ENCODE measurements at regions not wholly inside any gene's neighbourhood (a gene's known extent, or its start where the extent isn't known, plus 50 kb on each side); places are given as distances from the start of the nearest gene placed in this dataset.
"Not testable (repeated sequence)": the region's sequence is repeated elsewhere in the genome, so short reads cannot be mapped to it uniquely, and the experiment has no call there.

- no peak for DNase-seq (ENCODE audit: low read depth in 4 of 4, low spot score in 2 of 4)
Measured at GRCh38 chr5:62138607-62139006, 167.4 kb upstream of the KIF2A start.

- DNase-seq (ENCODE audit: low read depth in 4 of 4, low spot score in 2 of 4) = no peak
Measured at GRCh38 chr5:62139741-62140140, 166.3 kb upstream of the KIF2A start.

GRCh38 chr5:62142351-62142750, 163.7 kb upstream of the KIF2A start:
- no peak for DNase-seq (ENCODE audit: low read depth in 4 of 4, low spot score in 2 of 4)

- peak in 3 of 4 donors; percentile 20 to 34 (median 31) for DNase-seq (ENCODE audit: low read depth in 4 of 4, low spot score in 2 of 4)
Measured at GRCh38 chr5:62143268-62144229, 162.5 kb upstream of the KIF2A start.

GRCh38 chr5:62144401-62145022, 161.5 kb upstream of the KIF2A start:
- no peak for DNase-seq (ENCODE audit: low read depth in 4 of 4, low spot score in 2 of 4)

GRCh38 chr5:62149879-62150278, 156.1 kb upstream of the KIF2A start:
- no peak for DNase-seq (ENCODE audit: low read depth in 4 of 4, low spot score in 2 of 4)

GRCh38 chr5:62152394-62153087, 153.5 kb upstream of the KIF2A start:
- DNase-seq (ENCODE audit: low read depth in 4 of 4, low spot score in 2 of 4) = no peak

GRCh38 chr5:62154758-62155157, 151.2 kb upstream of the KIF2A start:
- DNase-seq (ENCODE audit: low read depth in 4 of 4, low spot score in 2 of 4) = no peak

GRCh38 chr5:62155988-62156387, 150.0 kb upstream of the KIF2A start:
- DNase-seq (ENCODE audit: low read depth in 4 of 4, low spot score in 2 of 4) = no peak

GRCh38 chr5:62167561-62168057, 138.4 kb upstream of the KIF2A start:
- no peak for DNase-seq (ENCODE audit: low read depth in 4 of 4, low spot score in 2 of 4)

- no peak for DNase-seq (ENCODE audit: low read depth in 4 of 4, low spot score in 2 of 4)
Measured at GRCh38 chr5:62168506-62169281, 137.3 kb upstream of the KIF2A start.

GRCh38 chr5:62178258-62178657, 127.7 kb upstream of the KIF2A start:
- DNase-seq (ENCODE audit: low read depth in 4 of 4, low spot score in 2 of 4) = no peak

GRCh38 chr5:62182802-62183201, 123.2 kb upstream of the KIF2A start:
- no peak for DNase-seq (ENCODE audit: low read depth in 4 of 4, low spot score in 2 of 4)

GRCh38 chr5:62183727-62184126, 122.3 kb upstream of the KIF2A start:
- DNase-seq (ENCODE audit: low read depth in 4 of 4, low spot score in 2 of 4) = no peak

- DNase-seq (ENCODE audit: low read depth in 4 of 4, low spot score in 2 of 4) = no peak
Measured at GRCh38 chr5:62184444-62184843, 121.6 kb upstream of the KIF2A start.

GRCh38 chr5:62190173-62190572, 115.8 kb upstream of the KIF2A start:
- no peak for DNase-seq (ENCODE audit: low read depth in 4 of 4, low spot score in 2 of 4)

- DNase-seq (ENCODE audit: low read depth in 4 of 4, low spot score in 2 of 4) = no peak
Measured at GRCh38 chr5:62190931-62191330, 115.1 kb upstream of the KIF2A start.

- no peak for DNase-seq (ENCODE audit: low read depth in 4 of 4, low spot score in 2 of 4)
Measured at GRCh38 chr5:62192958-62193357, 113.0 kb upstream of the KIF2A start.

GRCh38 chr5:62196532-62196931, 109.5 kb upstream of the KIF2A start:
- not testable (repeated sequence) for DNase-seq (ENCODE audit: low read depth in 4 of 4, low spot score in 2 of 4)

GRCh38 chr5:62197697-62198096, 108.3 kb upstream of the KIF2A start:
- DNase-seq (ENCODE audit: low read depth in 4 of 4, low spot score in 2 of 4) = no peak
